ENCODE measurements at regions not wholly inside any gene's neighbourhood (a gene's known extent, or its start where the extent isn't known, plus 50 kb on each side); places are given as distances from the start of the nearest gene placed in this dataset.
"Not testable (repeated sequence)": the region's sequence is repeated elsewhere in the genome, so short reads cannot be mapped to it uniquely, and the experiment has no call there.

- 90% methylated on average over 2 of the region's 2 CpGs for WGBS
- H3K4me3 ChIP-seq: no peak overlapping the region
These were observed 86.3 kb downstream of the GYPE start for GRCh38 chr4:143819029-143819428.

GRCh38 chr4:143817866-143818265 is 87.5 kb downstream of the GYPE start:
- H3K27ac ChIP-seq; intact Hi-C loops (cut with DNase I); H3K4me3 ChIP-seq; H3K27me3 ChIP-seq (replicated peaks; ENCODE audit: insufficient read depth); H3K36me3 ChIP-seq; DNase-seq (ENCODE audit: low spot score); H3K9me3 ChIP-seq; H3K4me1 ChIP-seq (replicated peaks): not testable (repeated sequence)
- WGBS: 70% methylated on average over 1 of the region's 1 CpG

More at GRCh38 chr4:143819029-143819428, 86.3 kb downstream of the GYPE start:
- TF ChIP-seq POLR2AphosphoS5 (IDR thresholded peaks at IDR 0.05): no peak
- no peak for TF ChIP-seq POLR2A (IDR thresholded peaks at IDR 0.05)
- no peak for TF ChIP-seq CTCF (IDR thresholded peaks at IDR 0.05)
- intact Hi-C loops (cut with DNase I): no loop called here
- H3K27me3 ChIP-seq (replicated peaks; ENCODE audit: insufficient read depth): no peaks in the 10 kb centered on the region
- H3K9me3 ChIP-seq: no peaks in the 10 kb centered on the region
- no peak for DNase-seq (ENCODE audit: low spot score)
- H3K36me3 ChIP-seq: no peaks in the 10 kb centered on the region
- no peaks in the 10 kb centered on the region for H3K4me1 ChIP-seq (replicated peaks)
- no peak overlapping the region for H3K27ac ChIP-seq

GRCh38 chr4:143815375-143815774 is 90.0 kb downstream of the GYPE start:
- H3K27ac ChIP-seq; intact Hi-C loops (cut with DNase I); H3K27me3 ChIP-seq (replicated peaks; ENCODE audit: insufficient read depth): not testable (repeated sequence)

GRCh38 chr4:143813431-143814154 is 91.8 kb downstream of the GYPE start:
- H3K4me1 ChIP-seq (replicated peaks); H3K27ac ChIP-seq; DNase-seq (ENCODE audit: low spot score); H3K4me3 ChIP-seq; intact Hi-C loops (cut with DNase I); H3K27me3 ChIP-seq (replicated peaks; ENCODE audit: insufficient read depth); H3K9me3 ChIP-seq; H3K36me3 ChIP-seq: not testable (repeated sequence)
- 86% methylated on average over 4 of the region's 4 CpGs for WGBS

More at GRCh38 chr4:143815375-143815774, 90.0 kb downstream of the GYPE start:
- not testable (repeated sequence) for H3K4me3 ChIP-seq; DNase-seq (ENCODE audit: low spot score); H3K36me3 ChIP-seq; H3K4me1 ChIP-seq (replicated peaks); H3K9me3 ChIP-seq

GRCh38 chr4:143791693-143792092 is 91.2 kb upstream of the FREM3 start:
- intact Hi-C loops (cut with DNase I); H3K27me3 ChIP-seq (replicated peaks; ENCODE audit: insufficient read depth); H3K9me3 ChIP-seq; H3K36me3 ChIP-seq; H3K4me3 ChIP-seq; H3K27ac ChIP-seq; DNase-seq (ENCODE audit: low spot score); H3K4me1 ChIP-seq (replicated peaks): not testable (repeated sequence)
- WGBS: 76% methylated on average over 1 of the region's 1 CpG

GRCh38 chr4:143790425-143790824 is 90.0 kb upstream of the FREM3 start:
- 66% methylated on average over 3 of the region's 3 CpGs for WGBS
- DNase-seq (ENCODE audit: low spot score); H3K4me3 ChIP-seq; intact Hi-C loops (cut with DNase I); H3K4me1 ChIP-seq (replicated peaks); H3K36me3 ChIP-seq; H3K27ac ChIP-seq; H3K9me3 ChIP-seq; H3K27me3 ChIP-seq (replicated peaks; ENCODE audit: insufficient read depth): not testable (repeated sequence)

- intact Hi-C loops (cut with DNase I); H3K27me3 ChIP-seq (replicated peaks; ENCODE audit: insufficient read depth); H3K4me1 ChIP-seq (replicated peaks); H3K27ac ChIP-seq; H3K9me3 ChIP-seq; H3K4me3 ChIP-seq; H3K36me3 ChIP-seq; DNase-seq (ENCODE audit: low spot score): not testable (repeated sequence)
- 83% methylated on average over 2 of the region's 2 CpGs for WGBS
These were observed 89.1 kb upstream of the FREM3 start for GRCh38 chr4:143789618-143790017.

GRCh38 chr4:143784567-143784966 is 84.1 kb upstream of the FREM3 start:
- WGBS: 75% methylated on average over 2 of the region's 2 CpGs
- no peaks in the 10 kb centered on the region for H3K4me1 ChIP-seq (replicated peaks)
- no peak for TF ChIP-seq POLR2AphosphoS5 (IDR thresholded peaks at IDR 0.05)
- no peak for TF ChIP-seq POLR2A (IDR thresholded peaks at IDR 0.05)
- no peak for TF ChIP-seq CTCF (IDR thresholded peaks at IDR 0.05)

More at GRCh38 chr4:143784567-143784966, 84.1 kb upstream of the FREM3 start:
- no peak for DNase-seq (ENCODE audit: low spot score)
- Histone ChIP-seq H3K27ac (no peak overlapping the region), H3K9me3 (no peaks in the 10 kb centered on the region), H3K4me3 (no peak overlapping the region), H3K36me3 (no peaks in the 10 kb centered on the region), H3K27me3 (replicated peaks; ENCODE audit: insufficient read depth) (no peaks in the 10 kb centered on the region)
- intact Hi-C loops (cut with DNase I): no loop called here

All from prostate gland (tissue), 2 donors.